GM21786 (cell line): ENCODE measurements at regions not wholly inside any gene's neighbourhood (a gene's known extent, or its start where the extent isn't known, plus 50 kb on each side); places are given as distances from the start of the nearest gene placed in this dataset.
"Not testable (repeated sequence)": the region's sequence is repeated elsewhere in the genome, so short reads cannot be mapped to it uniquely, and the experiment has no call there.

Experiments used
- ATAC-seq: cut with Tn5 transposase; IDR thresholded peaks from one replicate; pipeline ENCODE4 v1.9.1; 2021; ENCODE audit not compliant: unreplicated experiment

- no peak for ATAC-seq
These were observed 584.2 kb upstream of the MBL2 start for GRCh38 chr10:53356616-53357349.

- ATAC-seq = not testable (repeated sequence)
These were observed 569.9 kb upstream of the MBL2 start for GRCh38 chr10:53342531-53342930.

GRCh38 chr10:53338199-53338598 is 565.6 kb upstream of the MBL2 start:
- not testable (repeated sequence) for ATAC-seq

- ATAC-seq = not testable (repeated sequence)
These were observed 563.3 kb upstream of the MBL2 start for GRCh38 chr10:53335803-53336422.

DNA sequence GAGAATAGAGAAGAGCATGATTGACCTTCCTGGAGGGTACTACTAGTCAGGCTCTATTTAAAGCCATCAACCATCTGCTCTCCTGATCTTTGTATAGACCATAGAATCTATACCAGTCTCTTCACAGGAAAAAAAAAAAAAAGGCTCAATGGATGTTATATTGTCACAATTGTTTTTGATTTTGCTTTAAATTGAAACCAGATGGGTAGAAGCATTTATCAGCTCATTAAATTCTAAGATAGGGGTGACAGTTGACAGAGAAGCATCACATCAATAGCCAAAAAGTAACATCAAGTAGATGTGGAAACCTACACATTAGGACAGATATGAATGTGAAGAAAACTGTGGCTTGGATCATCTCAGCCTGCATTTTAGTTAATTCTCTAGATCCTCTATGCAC is 558.9 kb upstream of the MBL2 start:
- no peak for ATAC-seq

- ATAC-seq = not testable (repeated sequence)
These were observed 554.1 kb upstream of the MBL2 start for GRCh38 chr10:53326401-53327305.

- no peak for ATAC-seq
These were observed 552.5 kb upstream of the MBL2 start for GRCh38 chr10:53325066-53325465.

DNA sequence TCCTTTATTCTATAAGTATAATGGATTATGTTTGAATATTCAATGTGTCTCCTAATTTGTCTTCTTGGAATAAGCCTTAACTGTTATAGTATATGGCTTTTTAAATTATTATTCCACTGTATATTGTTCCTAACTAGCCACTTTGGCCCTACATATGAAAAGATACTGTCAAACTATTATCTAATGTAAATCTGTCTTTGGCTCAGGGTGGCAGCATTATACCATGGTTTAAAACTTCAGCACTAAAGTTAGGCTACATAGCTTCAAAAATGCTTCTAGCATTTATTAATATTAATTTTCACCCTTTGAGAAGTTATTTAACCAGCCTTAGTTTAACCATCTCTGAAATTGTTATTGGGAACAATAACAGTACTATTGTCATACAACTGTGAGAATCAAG is 543.1 kb upstream of the MBL2 start:
- no peak for ATAC-seq

GRCh38 chr10:53314876-53315275 is 542.3 kb upstream of the MBL2 start:
- no peak for ATAC-seq

GRCh38 chr10:53298443-53298842 is 525.9 kb upstream of the MBL2 start:
- no peak for ATAC-seq

GRCh38 chr10:53284615-53285182 is 512.1 kb upstream of the MBL2 start:
- ATAC-seq = no peak

- no peak for ATAC-seq
These were observed 504.2 kb upstream of the MBL2 start for GRCh38 chr10:53276797-53277196.

GRCh38 chr10:53269482-53269881 is 496.9 kb upstream of the MBL2 start:
- ATAC-seq = no peak

DNA sequence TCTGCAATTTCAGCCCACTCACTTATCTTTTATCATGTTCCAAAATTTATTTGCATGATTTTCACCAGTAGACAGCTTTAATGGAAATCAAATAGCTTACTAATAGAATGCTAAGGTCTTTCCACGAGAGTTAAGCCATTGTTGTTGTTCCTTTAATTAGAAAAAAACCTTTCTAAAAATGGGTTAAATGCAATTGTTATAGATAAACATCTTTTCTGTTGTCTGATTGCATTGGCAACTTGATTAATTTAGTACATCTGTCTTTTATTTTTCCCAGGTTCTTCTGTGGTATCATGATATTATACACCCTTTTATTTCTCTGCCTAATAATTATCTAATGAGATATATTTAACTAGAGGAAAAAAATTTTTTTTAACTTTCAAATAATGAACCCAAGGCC is 487.6 kb upstream of the MBL2 start:
- ATAC-seq = no peak

- ATAC-seq = no peak
These were observed 484.0 kb upstream of the MBL2 start for GRCh38 chr10:53256623-53257022.

GRCh38 chr10:53255661-53256205 is 483.1 kb upstream of the MBL2 start:
- ATAC-seq = no peak

GRCh38 chr10:53253221-53253620 is 480.6 kb upstream of the MBL2 start:
- ATAC-seq = no peak

DNA sequence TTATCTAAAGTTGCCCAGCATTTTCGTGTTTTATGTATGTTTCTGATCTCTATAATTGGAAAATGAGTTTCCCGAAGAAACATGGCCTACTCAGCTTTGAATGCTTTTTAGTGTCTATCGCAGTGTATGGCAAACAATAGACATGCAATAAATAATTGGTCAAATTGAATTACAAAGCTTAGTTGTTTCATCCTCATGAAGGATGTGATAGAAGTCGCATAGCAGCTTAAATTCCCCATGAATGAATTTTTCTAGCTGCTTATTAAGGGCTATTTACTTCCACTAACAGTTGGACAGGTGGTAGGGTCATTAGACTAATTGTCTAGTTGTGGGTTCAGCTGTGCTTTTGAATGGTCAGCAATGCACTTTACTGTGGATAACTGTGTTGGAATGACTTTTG is 467.3 kb upstream of the MBL2 start:
- no peak for ATAC-seq

DNA sequence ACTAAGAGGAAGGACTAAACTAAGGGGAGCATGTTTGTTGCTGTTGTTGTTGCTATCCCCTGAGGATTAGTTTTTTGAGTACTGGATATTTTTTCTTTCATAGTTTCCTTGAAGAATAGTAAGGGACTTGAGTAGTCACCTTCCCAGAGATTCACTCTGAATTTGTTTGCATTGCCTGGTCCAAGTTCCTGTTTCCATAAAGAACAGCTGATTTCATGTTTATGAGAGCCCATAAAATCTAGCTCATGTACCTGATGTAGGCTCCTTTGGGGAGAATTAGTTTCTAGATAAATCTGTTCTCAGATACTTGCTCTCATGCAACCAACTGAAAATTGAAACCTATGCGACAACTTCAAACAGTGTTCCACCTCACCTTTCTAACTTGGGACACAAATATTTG is 464.4 kb upstream of the MBL2 start:
- ATAC-seq = no peak

DNA sequence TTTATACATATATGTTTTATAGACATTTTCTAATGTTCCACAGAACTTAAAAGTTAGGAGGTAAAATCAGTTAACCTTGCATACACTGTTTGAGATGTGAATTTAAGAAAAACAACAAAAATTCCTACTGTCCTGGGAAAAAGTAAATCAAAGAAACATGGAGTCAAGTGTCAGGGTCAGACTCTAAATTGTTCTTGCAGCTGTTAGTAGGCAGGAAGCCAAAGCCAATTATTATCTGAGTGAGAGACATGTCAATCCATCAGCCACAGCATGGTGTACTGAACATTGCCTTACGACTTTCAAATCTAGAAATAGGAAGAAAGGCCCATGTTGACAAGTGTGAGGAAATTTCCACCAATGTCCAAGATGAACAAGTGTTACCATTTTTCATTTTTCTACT is 461.2 kb upstream of the MBL2 start:
- ATAC-seq = no peak

GRCh38 chr10:53230651-53231050 is 458.1 kb upstream of the MBL2 start:
- ATAC-seq = no peak
